GM21526 (cell line): ENCODE measurements at regions not wholly inside any gene's neighbourhood (a gene's known extent, or its start where the extent isn't known, plus 50 kb on each side); places are given as distances from the start of the nearest gene placed in this dataset.
"Not testable (repeated sequence)": the region's sequence is repeated elsewhere in the genome, so short reads cannot be mapped to it uniquely, and the experiment has no call there.

Source experiments
- ATAC-seq: cut with Tn5 transposase; IDR thresholded peaks from one replicate; pipeline ENCODE4 v1.9.1; 2021; ENCODE audit warnings: moderate library complexity; ENCODE audit not compliant: unreplicated experiment, low FRiP score

DNA sequence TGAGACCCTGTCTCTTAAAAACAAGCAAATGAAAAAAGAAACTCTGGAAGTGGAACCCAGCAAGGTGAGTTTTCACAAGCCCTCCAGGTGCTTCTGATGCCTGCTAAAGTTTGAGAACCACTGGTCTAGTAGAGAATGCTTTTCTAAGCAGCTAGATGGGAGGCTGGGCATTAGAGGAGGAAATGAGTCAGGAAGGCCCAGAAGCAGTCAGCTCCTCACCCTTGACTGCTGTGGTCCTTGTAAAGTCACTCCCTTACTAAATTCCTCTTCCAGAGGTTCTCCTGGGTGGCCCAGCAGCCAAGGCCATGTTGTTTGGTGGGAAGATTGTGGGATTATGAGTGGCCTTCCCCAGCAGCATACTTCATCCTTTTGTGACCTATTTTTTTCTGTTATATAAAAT is 52.0 kb upstream of the FYN start:
- no peak for ATAC-seq

- no peak for ATAC-seq
These were observed 53.6 kb upstream of the FYN start for GRCh38 chr6:111926731-111927302.

GRCh38 chr6:111927321-111927720 is 54.1 kb upstream of the FYN start:
- no peak for ATAC-seq

GRCh38 chr6:111928139-111928538 is 54.9 kb upstream of the FYN start:
- ATAC-seq = no peak

- ATAC-seq = not testable (repeated sequence)
These were observed 61.4 kb upstream of the FYN start for GRCh38 chr6:111934611-111935010.

DNA sequence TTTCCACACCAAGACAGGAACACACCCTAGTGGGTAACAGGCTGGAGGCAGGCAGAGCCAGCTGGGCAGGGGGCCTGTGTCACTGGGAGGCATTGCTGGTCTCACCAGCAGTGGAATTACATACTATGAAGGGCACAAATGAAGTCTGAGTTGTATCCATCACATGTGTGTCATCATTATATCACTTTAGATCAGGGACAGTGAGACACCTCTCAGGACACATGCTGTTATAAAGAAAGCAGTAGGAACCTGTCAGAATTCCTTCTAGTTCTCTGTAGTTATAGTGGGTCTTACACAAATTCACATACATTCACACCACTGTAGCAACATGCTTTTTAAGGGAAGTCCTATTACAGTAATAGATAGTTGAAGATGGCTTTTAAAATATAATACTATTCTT is 63.5 kb upstream of the FYN start:
- no peak for ATAC-seq

DNA sequence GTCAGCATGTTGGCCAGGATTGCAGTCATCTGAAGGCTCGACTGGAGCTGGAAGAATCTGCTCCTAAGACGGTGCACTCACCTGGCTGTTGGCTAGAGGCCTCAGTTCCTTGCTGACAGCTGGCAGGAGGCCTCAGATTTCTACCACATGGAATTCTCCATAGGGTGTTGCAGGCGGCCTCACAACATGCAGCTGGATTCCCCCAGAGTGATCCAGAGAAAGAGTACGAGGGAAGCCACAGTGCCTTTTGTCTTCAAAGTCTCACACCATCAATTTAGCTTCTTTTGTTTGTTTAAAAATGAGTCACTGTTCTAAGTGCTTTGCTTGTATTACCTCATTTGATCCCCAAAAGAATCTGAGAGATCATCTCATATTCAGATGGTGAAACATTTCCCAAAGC is 65.5 kb upstream of the FYN start:
- no peak for ATAC-seq

DNA sequence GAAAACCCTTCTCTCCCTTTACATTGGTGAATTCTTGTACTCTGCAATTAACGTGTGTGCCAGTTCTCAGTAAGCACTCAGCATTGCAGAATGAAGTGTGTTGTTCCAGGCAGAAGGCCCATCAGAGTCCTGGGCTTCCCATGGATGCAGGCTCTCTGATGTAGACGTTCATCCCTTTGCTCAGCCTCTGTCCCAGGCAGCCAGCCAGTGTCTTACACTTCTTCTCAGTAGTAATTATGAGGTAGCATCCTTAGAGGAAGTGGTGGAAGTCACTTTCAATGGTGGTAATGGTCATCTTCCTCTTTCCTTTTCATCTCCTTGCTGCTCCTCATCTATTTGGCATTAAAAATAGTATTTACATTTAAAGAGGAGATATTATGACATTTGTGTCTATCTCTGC is 66.7 kb upstream of the FYN start:
- ATAC-seq = no peak

DNA sequence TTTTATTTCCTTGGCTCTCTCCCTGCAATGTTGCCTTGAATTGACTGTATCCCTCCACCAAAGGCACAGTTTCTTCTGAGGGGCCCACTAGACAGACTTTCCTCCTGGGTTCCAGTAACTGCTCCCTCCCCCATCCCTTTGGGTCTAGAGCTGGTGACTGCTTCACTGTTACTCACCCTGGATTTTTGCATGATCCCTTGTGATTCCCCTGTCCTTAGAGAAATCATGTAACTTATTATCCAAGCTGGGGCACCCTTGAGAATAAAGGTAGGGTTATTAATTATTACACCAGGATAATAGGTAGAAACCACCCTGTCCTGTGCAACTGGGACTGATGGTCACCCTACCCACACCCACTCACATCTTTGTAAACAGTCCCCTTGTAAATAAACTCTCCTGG is 67.5 kb upstream of the FYN start:
- ATAC-seq = no peak

- no peak for ATAC-seq
These were observed 68.6 kb upstream of the FYN start for GRCh38 chr6:111941686-111942330.

- no peak for ATAC-seq
These were observed 69.3 kb upstream of the FYN start for GRCh38 chr6:111942561-111942960.

GRCh38 chr6:111943266-111943665 is 70.0 kb upstream of the FYN start:
- ATAC-seq = no peak

DNA sequence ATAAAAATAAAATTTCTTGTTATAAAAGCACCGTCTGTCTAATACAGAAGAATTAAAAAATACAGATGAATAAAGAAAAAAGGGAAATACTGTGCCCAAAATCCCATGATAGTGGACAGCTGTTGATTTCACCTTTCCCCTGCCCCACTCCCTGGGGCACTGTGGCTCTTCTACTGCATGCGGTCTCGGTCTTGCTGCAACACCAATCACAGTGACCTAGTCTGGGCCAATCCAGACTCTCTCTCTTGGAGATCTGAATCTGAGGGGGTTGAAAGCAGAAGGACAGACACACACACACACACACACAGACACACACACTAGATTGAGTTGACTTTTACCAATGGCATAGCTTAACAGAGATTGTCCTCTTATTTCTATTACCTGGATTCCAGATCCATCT is 70.5 kb upstream of the FYN start:
- ATAC-seq = no peak

DNA sequence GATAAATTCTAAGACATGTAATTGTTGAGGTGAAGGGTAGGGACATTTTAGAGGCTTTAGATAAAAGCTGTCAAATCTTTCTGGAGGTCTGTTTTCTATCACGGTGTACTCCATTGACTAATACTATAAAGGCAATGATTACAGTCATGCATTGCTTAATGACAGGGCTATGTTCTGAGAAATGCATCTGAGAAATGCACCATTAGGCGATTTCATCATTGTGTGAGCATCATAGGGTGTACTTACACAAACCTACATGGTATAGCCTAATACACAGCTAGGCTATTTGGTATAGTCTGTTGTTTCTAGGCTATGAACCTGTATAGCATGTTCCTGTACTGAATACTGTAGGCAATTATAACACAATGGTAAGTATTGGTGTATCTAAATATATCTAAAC is 71.3 kb upstream of the FYN start:
- ATAC-seq = no peak

GRCh38 chr6:111949546-111949945 is 76.3 kb upstream of the FYN start:
- ATAC-seq = no peak

DNA sequence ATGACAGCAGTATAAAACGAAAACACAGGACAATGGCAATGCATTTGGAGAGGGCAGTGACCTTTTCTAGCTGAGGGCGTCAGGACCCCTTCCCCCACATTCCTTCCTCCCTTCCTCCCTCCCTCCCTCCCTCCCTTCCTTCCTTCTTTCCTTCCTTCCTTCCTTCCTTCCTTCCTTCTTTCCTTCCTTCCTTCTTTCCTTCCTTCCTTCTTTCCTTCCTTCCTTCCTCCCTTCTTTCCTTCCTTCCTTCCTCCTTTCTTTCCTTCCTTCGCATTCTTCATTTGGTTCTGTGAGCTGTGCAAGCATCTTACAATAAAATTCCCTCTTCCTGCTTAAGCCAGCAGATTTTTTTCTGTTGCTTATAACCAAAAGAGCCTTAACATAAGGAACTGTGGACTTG is 76.7 kb upstream of the FYN start:
- not testable (repeated sequence) for ATAC-seq

- no peak for ATAC-seq
These were observed 77.6 kb upstream of the FYN start for GRCh38 chr6:111950661-111951496.

DNA sequence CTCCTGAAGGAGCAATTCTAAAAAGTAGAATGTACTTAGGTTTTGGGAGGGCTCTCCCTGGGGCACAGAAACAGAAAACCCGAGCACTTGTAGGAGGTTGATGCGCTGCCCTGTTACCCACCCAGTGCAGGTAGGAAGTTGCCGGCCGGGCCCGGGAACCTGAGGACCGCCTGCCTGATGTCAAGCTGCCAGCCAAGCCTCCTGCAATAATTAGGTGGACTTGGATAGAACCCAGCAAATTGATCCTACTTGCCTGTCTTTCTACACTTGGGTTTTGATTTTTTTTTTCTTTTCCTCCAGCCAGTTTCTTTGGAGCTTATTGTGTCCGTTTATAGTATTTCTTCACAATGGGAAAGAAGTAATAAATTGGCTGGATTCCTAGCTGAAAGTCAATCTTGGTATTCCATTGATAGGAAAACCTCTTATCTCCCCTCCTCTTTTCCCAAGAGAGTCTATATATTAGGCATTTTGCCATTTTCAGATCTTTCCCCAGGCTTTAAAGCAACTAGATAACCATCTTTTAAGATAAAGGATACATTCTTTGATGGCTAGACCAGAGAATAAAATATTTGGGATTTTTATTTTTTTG is 78.3 kb upstream of the FYN start:
- ATAC-seq = no peak

- no peak for ATAC-seq
These were observed 79.0 kb upstream of the FYN start for GRCh38 chr6:111952274-111952673.

GRCh38 chr6:111952821-111953540 is 79.7 kb upstream of the FYN start:
- no peak for ATAC-seq

DNA sequence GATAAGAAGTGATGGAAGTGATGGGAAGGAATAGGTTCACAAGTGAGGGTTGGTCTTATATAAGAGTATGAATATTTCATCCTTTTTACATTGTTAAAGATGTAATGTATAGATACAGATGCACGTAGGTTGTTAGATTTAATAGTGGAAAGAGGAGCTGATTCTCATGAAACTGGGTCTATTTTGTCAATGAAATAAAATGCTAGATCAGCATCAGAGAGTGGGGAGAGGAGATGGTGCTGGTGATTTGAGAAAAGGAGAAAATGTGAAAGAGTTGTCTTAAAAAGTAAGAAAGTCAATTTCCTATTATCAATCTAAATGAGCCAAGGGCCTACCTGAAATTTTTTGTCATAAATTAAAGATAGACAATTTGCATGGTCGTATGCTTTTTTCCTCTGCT is 82.8 kb upstream of the FYN start:
- ATAC-seq = no peak
